ENCODE measurements at regions not wholly inside any gene's neighbourhood (a gene's known extent, or its start where the extent isn't known, plus 50 kb on each side); places are given as distances from the start of the nearest gene placed in this dataset.

- H3K27ac Mint-ChIP-seq (ENCODE audit: unreplicated experiment): no peak overlapping the region
- peaks cover 6% of the 10 kb centered on the region for H3K36me3 Mint-ChIP-seq (ENCODE audit: low read depth, unreplicated experiment)
- TF ChIP-seq CTCF (IDR thresholded peaks at IDR 0.05; ENCODE audit: unreplicated experiment): no peak
- no peaks in the 10 kb centered on the region for H3K4me1 Mint-ChIP-seq (ENCODE audit: unreplicated experiment)
- no peak for DNase-seq (ENCODE audit: low spot score)
- H3K27me3 Mint-ChIP-seq (ENCODE audit: unreplicated experiment): no peaks in the 10 kb centered on the region
- no peak overlapping the region for H3K4me3 Mint-ChIP-seq (ENCODE audit: unreplicated experiment)
- H3K9me3 Mint-ChIP-seq (ENCODE audit: unreplicated experiment): peaks cover 7% of the 10 kb centered on the region
These were observed 243.8 kb upstream of the BTG1 start for GRCh38 chr12:92389466-92389865.

GRCh38 chr12:92385296-92385695 lies 239.7 kb upstream of the BTG1 start:
- no peak for TF ChIP-seq CTCF (IDR thresholded peaks at IDR 0.05; ENCODE audit: unreplicated experiment)
- Mint-ChIP-seq H3K36me3 (ENCODE audit: low read depth, unreplicated experiment) (no peaks in the 10 kb centered on the region), H3K9me3 (ENCODE audit: unreplicated experiment) (no peaks in the 10 kb centered on the region), H3K27ac (ENCODE audit: unreplicated experiment) (no peak overlapping the region), H3K4me3 (ENCODE audit: unreplicated experiment) (no peak overlapping the region), H3K4me1 (ENCODE audit: unreplicated experiment) (no peaks in the 10 kb centered on the region), H3K27me3 (ENCODE audit: unreplicated experiment) (no peaks in the 10 kb centered on the region)
- DNase-seq (ENCODE audit: low spot score): no peak

GRCh38 chr12:92384571-92384970 lies 238.9 kb upstream of the BTG1 start:
- no peaks in the 10 kb centered on the region for H3K9me3 Mint-ChIP-seq (ENCODE audit: unreplicated experiment)
- H3K27ac Mint-ChIP-seq (ENCODE audit: unreplicated experiment): no peak overlapping the region
- no peaks in the 10 kb centered on the region for H3K36me3 Mint-ChIP-seq (ENCODE audit: low read depth, unreplicated experiment)
- DNase-seq (ENCODE audit: low spot score): no peak
- H3K4me3 Mint-ChIP-seq (ENCODE audit: unreplicated experiment): no peak overlapping the region
- no peaks in the 10 kb centered on the region for H3K27me3 Mint-ChIP-seq (ENCODE audit: unreplicated experiment)
- no peaks in the 10 kb centered on the region for H3K4me1 Mint-ChIP-seq (ENCODE audit: unreplicated experiment)
- TF ChIP-seq CTCF (IDR thresholded peaks at IDR 0.05; ENCODE audit: unreplicated experiment): no peak

GRCh38 chr12:92382383-92382878 lies 236.8 kb upstream of the BTG1 start:
- no peak overlapping the region for H3K4me3 Mint-ChIP-seq (ENCODE audit: unreplicated experiment)
- no peak for DNase-seq (ENCODE audit: low spot score)
- no peaks in the 10 kb centered on the region for H3K4me1 Mint-ChIP-seq (ENCODE audit: unreplicated experiment)
- no peak for TF ChIP-seq CTCF (IDR thresholded peaks at IDR 0.05; ENCODE audit: unreplicated experiment)
- H3K27ac Mint-ChIP-seq (ENCODE audit: unreplicated experiment): no peak overlapping the region
- no peaks in the 10 kb centered on the region for H3K9me3 Mint-ChIP-seq (ENCODE audit: unreplicated experiment)
- H3K27me3 Mint-ChIP-seq (ENCODE audit: unreplicated experiment): no peaks in the 10 kb centered on the region
- H3K36me3 Mint-ChIP-seq (ENCODE audit: low read depth, unreplicated experiment): no peaks in the 10 kb centered on the region

GRCh38 chr12:92381856-92382255 lies 236.2 kb upstream of the BTG1 start:
- Mint-ChIP-seq H3K4me3 (ENCODE audit: unreplicated experiment) (no peak overlapping the region), H3K27me3 (ENCODE audit: unreplicated experiment) (no peaks in the 10 kb centered on the region)
- DNase-seq (ENCODE audit: low spot score): no peak

More at GRCh38 chr12:92381856-92382255, 236.2 kb upstream of the BTG1 start:
- no peaks in the 10 kb centered on the region for H3K36me3 Mint-ChIP-seq (ENCODE audit: low read depth, unreplicated experiment)
- no peak overlapping the region for H3K27ac Mint-ChIP-seq (ENCODE audit: unreplicated experiment)
- H3K4me1 Mint-ChIP-seq (ENCODE audit: unreplicated experiment): no peaks in the 10 kb centered on the region
- H3K9me3 Mint-ChIP-seq (ENCODE audit: unreplicated experiment): no peaks in the 10 kb centered on the region
- no peak for TF ChIP-seq CTCF (IDR thresholded peaks at IDR 0.05; ENCODE audit: unreplicated experiment)
